ENCODE measurements at regions not wholly inside any gene's neighbourhood (a gene's known extent, or its start where the extent isn't known, plus 50 kb on each side); places are given as distances from the start of the nearest gene placed in this dataset.
"Not testable (repeated sequence)": the region's sequence is repeated elsewhere in the genome, so short reads cannot be mapped to it uniquely, and the experiment has no call there.

GRCh38 chr6:935582-935981, 242.6 kb upstream of the EXOC2 start:
- ATAC-seq, result no peak
- CTCF ChIA-PET, result no interaction called here
- Mint-ChIP-seq H3K36me3 (no peaks in the 10 kb centered on the region), H3K4me1 (no peaks in the 10 kb centered on the region), H3K27ac (no peak overlapping the region), H3K9me3 (ENCODE audit: low read depth) (no peaks in the 10 kb centered on the region), H3K4me3 (no peak overlapping the region), H3K27me3 (no peaks in the 10 kb centered on the region)
- DNase-seq, result no peak

GRCh38 chr6:934686-935085, 241.7 kb upstream of the EXOC2 start:
- CTCF ChIA-PET, result no interaction called here
- Mint-ChIP-seq H3K4me1 (no peaks in the 10 kb centered on the region), H3K27me3 (no peaks in the 10 kb centered on the region), H3K9me3 (ENCODE audit: low read depth) (no peaks in the 10 kb centered on the region), H3K27ac (no peak overlapping the region), H3K36me3 (no peaks in the 10 kb centered on the region), H3K4me3 (no peak overlapping the region)
- no peak for ATAC-seq
- DNase-seq, result peak; percentile 21

- CTCF ChIA-PET; H3K4me3 Mint-ChIP-seq; H3K9me3 Mint-ChIP-seq (ENCODE audit: low read depth); ATAC-seq; H3K27me3 Mint-ChIP-seq; H3K4me1 Mint-ChIP-seq; H3K36me3 Mint-ChIP-seq; H3K27ac Mint-ChIP-seq: not testable (repeated sequence)
- DNase-seq, result peak; percentile 11
Measured at GRCh38 chr6:931919-932318, 239.0 kb upstream of the EXOC2 start.

GRCh38 chr6:927157-927556, 234.2 kb upstream of the EXOC2 start:
- Mint-ChIP-seq H3K4me1 (no peaks in the 10 kb centered on the region), H3K27ac (no peak overlapping the region), H3K27me3 (no peaks in the 10 kb centered on the region), H3K4me3 (no peak overlapping the region), H3K9me3 (ENCODE audit: low read depth) (peaks cover 4% of the 10 kb centered on the region), H3K36me3 (no peaks in the 10 kb centered on the region)
- peak; percentile 18 for DNase-seq
- no peak for ATAC-seq
- CTCF ChIA-PET, result interaction anchor here (1.4 kb wide), 1 partner anchor 12 kb away, joined by 3 read pairs; no protein-coding TSS in a partner anchor

- no peak overlapping the region for H3K4me3 Mint-ChIP-seq
- ATAC-seq (no peak), DNase-seq (peak; percentile 8)
- H3K27me3 Mint-ChIP-seq, result no peaks in the 10 kb centered on the region
- peaks cover 6% of the 10 kb centered on the region for H3K9me3 Mint-ChIP-seq (ENCODE audit: low read depth)
- H3K4me1 Mint-ChIP-seq, result no peaks in the 10 kb centered on the region
- H3K36me3 Mint-ChIP-seq, result no peaks in the 10 kb centered on the region
- CTCF ChIA-PET, result no interaction called here
- H3K27ac Mint-ChIP-seq, result no peak overlapping the region
Measured at GRCh38 chr6:925656-926213, 232.8 kb upstream of the EXOC2 start.

- no peaks in the 10 kb centered on the region for H3K4me1 Mint-ChIP-seq
- CTCF ChIA-PET, result no interaction called here
- peak; percentile 11 for DNase-seq
- no peak overlapping the region for H3K4me3 Mint-ChIP-seq
- H3K9me3 Mint-ChIP-seq (ENCODE audit: low read depth), result peaks cover 6% of the 10 kb centered on the region
- H3K27me3 Mint-ChIP-seq, result no peaks in the 10 kb centered on the region
- no peak for ATAC-seq
- no peak overlapping the region for H3K27ac Mint-ChIP-seq
- H3K36me3 Mint-ChIP-seq, result no peaks in the 10 kb centered on the region
Measured at GRCh38 chr6:924661-925060, 231.7 kb upstream of the EXOC2 start.

- no peaks in the 10 kb centered on the region for H3K4me1 Mint-ChIP-seq
- no peak overlapping the region for H3K27ac Mint-ChIP-seq
- H3K4me3 Mint-ChIP-seq, result no peak overlapping the region
- DNase-seq, result peak; percentile 5
- H3K36me3 Mint-ChIP-seq, result no peaks in the 10 kb centered on the region
- CTCF ChIA-PET, result no interaction called here
- H3K27me3 Mint-ChIP-seq, result no peaks in the 10 kb centered on the region
- peaks cover 2% of the 10 kb centered on the region for H3K9me3 Mint-ChIP-seq (ENCODE audit: low read depth)
- ATAC-seq, result no peak
Measured at GRCh38 chr6:921400-921799, 228.5 kb upstream of the EXOC2 start.

- no peak for ATAC-seq
- H3K27me3 Mint-ChIP-seq, result no peaks in the 10 kb centered on the region
- CTCF ChIA-PET, result no interaction called here
Measured at GRCh38 chr6:920512-920911, 227.6 kb upstream of the EXOC2 start.

GRCh38 chr6:919500-919899, 226.6 kb upstream of the EXOC2 start:
- CTCF ChIA-PET, result no interaction called here
- Mint-ChIP-seq H3K27ac (no peak overlapping the region), H3K27me3 (no peaks in the 10 kb centered on the region), H3K4me1 (no peaks in the 10 kb centered on the region), H3K4me3 (no peak overlapping the region), H3K36me3 (no peaks in the 10 kb centered on the region), H3K9me3 (ENCODE audit: low read depth) (peaks cover 2% of the 10 kb centered on the region)
- DNase-seq (no peak), ATAC-seq (no peak)

More at GRCh38 chr6:920512-920911, 227.6 kb upstream of the EXOC2 start:
- H3K4me3 Mint-ChIP-seq, result no peak overlapping the region
- no peak for DNase-seq
- H3K27ac Mint-ChIP-seq, result no peak overlapping the region
- no peaks in the 10 kb centered on the region for H3K36me3 Mint-ChIP-seq
- no peaks in the 10 kb centered on the region for H3K4me1 Mint-ChIP-seq
- peaks cover 2% of the 10 kb centered on the region for H3K9me3 Mint-ChIP-seq (ENCODE audit: low read depth)

GRCh38 chr6:917939-918338, 225.0 kb upstream of the EXOC2 start:
- CTCF ChIA-PET, result no interaction called here
- Mint-ChIP-seq H3K27me3 (peaks cover 5% of the 10 kb centered on the region), H3K4me3 (no peak overlapping the region), H3K9me3 (ENCODE audit: low read depth) (peaks cover 2% of the 10 kb centered on the region), H3K27ac (no peak overlapping the region), H3K4me1 (no peaks in the 10 kb centered on the region), H3K36me3 (no peaks in the 10 kb centered on the region)
- ATAC-seq (no peak), DNase-seq (no peak)

GRCh38 chr6:917296-917695, 224.4 kb upstream of the EXOC2 start:
- Mint-ChIP-seq H3K4me3 (no peak overlapping the region), H3K4me1 (no peaks in the 10 kb centered on the region), H3K27ac (no peak overlapping the region), H3K9me3 (ENCODE audit: low read depth) (peaks cover 2% of the 10 kb centered on the region), H3K36me3 (no peaks in the 10 kb centered on the region), H3K27me3 (peaks cover 10% of the 10 kb centered on the region)
- DNase-seq (no peak), ATAC-seq (no peak)
- CTCF ChIA-PET, result no interaction called here

- Mint-ChIP-seq H3K4me3 (no peak overlapping the region), H3K36me3 (no peaks in the 10 kb centered on the region), H3K9me3 (ENCODE audit: low read depth) (peaks cover under 1% of the 10 kb centered on the region), H3K27ac (no peak overlapping the region), H3K4me1 (no peaks in the 10 kb centered on the region), H3K27me3 (peaks cover 15% of the 10 kb centered on the region)
- no peak for ATAC-seq
- CTCF ChIA-PET, result no interaction called here
- peak; percentile 32 for DNase-seq
Measured at GRCh38 chr6:916131-916530, 223.2 kb upstream of the EXOC2 start.

GRCh38 chr6:912871-913835, 220.2 kb upstream of the EXOC2 start:
- Mint-ChIP-seq H3K36me3 (no peaks in the 10 kb centered on the region), H3K9me3 (ENCODE audit: low read depth) (no peaks in the 10 kb centered on the region), H3K27ac (no peak overlapping the region), H3K27me3 (peaks cover 15% of the 10 kb centered on the region), H3K4me1 (no peaks in the 10 kb centered on the region), H3K4me3 (no peak overlapping the region)
- no peak for ATAC-seq
- CTCF ChIA-PET, result no interaction called here
- peak; percentile 33 for DNase-seq

GRCh38 chr6:907928-908327, 215.0 kb upstream of the EXOC2 start:
- DNase-seq, result no peak
- no peaks in the 10 kb centered on the region for H3K36me3 Mint-ChIP-seq
- no peaks in the 10 kb centered on the region for H3K4me1 Mint-ChIP-seq
- no peak overlapping the region for H3K4me3 Mint-ChIP-seq
- no peak overlapping the region for H3K27ac Mint-ChIP-seq
- peaks cover 9% of the 10 kb centered on the region for H3K27me3 Mint-ChIP-seq
- CTCF ChIA-PET, result no interaction called here
- no peaks in the 10 kb centered on the region for H3K9me3 Mint-ChIP-seq (ENCODE audit: low read depth)
- no peak for ATAC-seq
